Naive thymus-derived CD4-positive, alpha-beta T cell (primary cell): ENCODE measurements at regions not wholly inside any gene's neighbourhood (a gene's known extent, or its start where the extent isn't known, plus 50 kb on each side); places are given as distances from the start of the nearest gene placed in this dataset.

Experiments
- ATAC-seq: fragments of 150-1000 bp; cut with Tn5 transposase; 2 replicates; pipeline ENCODE4 v1.10.0; 2021; ENCODE audit warnings: mild to moderate bottlenecking, moderate library complexity
- CTCF ChIA-PET: fragments of 350-600 bp; sonication (Branson Sonifier 250); formaldehyde crosslinking; loops from one replicate; lab custom pipeline; 2021; ENCODE audit warnings: antibody characterized with exemption; lab: Charles Lee
- POLR2A ChIA-PET: fragments of 350-600 bp; sonication (Branson Sonifier 250); formaldehyde crosslinking; loops from one replicate; lab custom pipeline; 2021; ENCODE audit warnings: antibody characterized with exemption, inconsistent platforms; lab: Charles Lee
- DNase-seq, 9 donors: peaks; one replicate each; pipeline versions ENCODE4 v3.0.0 to v3.0.0-alpha.2; 2020 to 2022; ENCODE audit warnings: mixed read lengths in 1 of 9
- H3K27ac ChIP-seq: one replicate; pipeline ENCODE4 v1.7.0; 2013; ENCODE audit warnings: mild to moderate bottlenecking, low read depth, low read length, moderate library complexity
- H3K27me3 ChIP-seq, 2 donors: one replicate each; pipeline ENCODE4 v1.7.0; 2013; ENCODE audit warnings: low read length in 2 of 2, mild to moderate bottlenecking in 2 of 2, moderate library complexity in 2 of 2; ENCODE audit not compliant: control insufficient read depth in 2 of 2, insufficient read depth in 2 of 2
- H3K36me3 ChIP-seq, 3 experiments: 1 replicate in 2 of 3; 2 replicates in 1 of 3; pipeline ENCODE4 v1.7.0; 2013; ENCODE audit warnings: low read length in 3 of 3, mild to moderate bottlenecking in 3 of 3, moderate library complexity in 1 of 3; ENCODE audit not compliant: insufficient read depth in 3 of 3, control insufficient read depth in 2 of 3
- H3K4me1 ChIP-seq, 2 donors: one replicate each; pipeline ENCODE4 v1.7.0; 2013; ENCODE audit warnings: low read length in 2 of 2, mild to moderate bottlenecking in 2 of 2, moderate library complexity in 1 of 2; ENCODE audit not compliant: control insufficient read depth in 2 of 2, insufficient read depth in 2 of 2
- H3K4me3 ChIP-seq: 2 replicates; pipeline ENCODE4 v1.7.0; 2013; ENCODE audit warnings: mild to moderate bottlenecking, low read length
- H3K9me3 ChIP-seq, 3 experiments: 1 replicate in 2 of 3; 2 replicates in 1 of 3; pipeline ENCODE4 v1.7.0; 2013; ENCODE audit warnings: low read length in 3 of 3; ENCODE audit not compliant: control insufficient read depth in 2 of 3
- H3K27ac Mint-ChIP-seq, 9 donors: one replicate each; pipeline ENCODE4 v1.8.0; 2020 to 2022; ENCODE audit warnings: mixed read lengths in 9 of 9, mild to moderate bottlenecking in 8 of 9, moderate library complexity in 5 of 9, inconsistent platforms in 2 of 9
- H3K27me3 Mint-ChIP-seq, 5 donors: one replicate each; pipeline ENCODE4 v1.8.0; 2021 to 2022; ENCODE audit warnings: mixed read lengths in 5 of 5, mild to moderate bottlenecking in 1 of 5
- H3K36me3 Mint-ChIP-seq, 5 donors: one replicate each; pipeline ENCODE4 v1.8.0; 2020 to 2022; ENCODE audit warnings: mixed read lengths in 5 of 5, mild to moderate bottlenecking in 3 of 5, inconsistent platforms in 1 of 5
- H3K4me1 Mint-ChIP-seq, 7 donors: one replicate each; pipeline ENCODE4 v1.8.0; 2020 to 2022; ENCODE audit warnings: mixed read lengths in 7 of 7, mild to moderate bottlenecking in 3 of 7, inconsistent platforms in 1 of 7
- H3K4me3 Mint-ChIP-seq, 10 donors: one replicate each; pipeline ENCODE4 v1.8.0; 2020 to 2022; ENCODE audit warnings: mild to moderate bottlenecking in 10 of 10, mixed read lengths in 10 of 10, moderate library complexity in 6 of 10, inconsistent platforms in 2 of 10
- H3K9me3 Mint-ChIP-seq, 11 donors: one replicate each; pipeline ENCODE4 v1.8.0; 2020 to 2022; ENCODE audit warnings: mixed read lengths in 11 of 11, mild to moderate bottlenecking in 4 of 11, inconsistent platforms in 1 of 11, moderate library complexity in 1 of 11
- intact Hi-C, 2 donors: fragments of 100-400 bp; cut with micrococcal nuclease; formaldehyde crosslinking; loops; one replicate each; pipeline ENCODE4 v1.15.1; 2023

- H3K4me3 ChIP-seq = no peak overlapping the region
- Mint-ChIP-seq H3K36me3 (no peaks in the 10 kb centered on the region), H3K9me3 (peaks cover 0 to 12% (median 3%) of the 10 kb centered on the region in 11 donors), H3K4me3 (no peak overlapping the region), H3K27ac (no peak overlapping the region), H3K4me1 (no peaks in the 10 kb centered on the region), H3K27me3 (peaks cover 0 to 5% (median 0%) of the 10 kb centered on the region in 5 donors)
- H3K27ac ChIP-seq = no peak overlapping the region
- ChIA-PET POLR2A (no interaction called here), CTCF (no interaction called here)
- H3K36me3 ChIP-seq = no peaks in the 10 kb centered on the region
- DNase-seq (no peak), ATAC-seq (no peak)
- H3K4me1 ChIP-seq = no peaks in the 10 kb centered on the region
- H3K9me3 ChIP-seq = no peaks in the 10 kb centered on the region
- no peaks in the 10 kb centered on the region for H3K27me3 ChIP-seq
- intact Hi-C loops = no loop called here
Observed at GRCh38 chr2:107215401-107216350, 329.7 kb upstream of the ST6GAL2 start.

GRCh38 chr2:107218208-107218607 is 332.2 kb upstream of the ST6GAL2 start:
- intact Hi-C loops = no loop called here
- Histone ChIP-seq H3K9me3 (no peaks in the 10 kb centered on the region), H3K27ac (no peak overlapping the region), H3K27me3 (no peaks in the 10 kb centered on the region), H3K36me3 (no peaks in the 10 kb centered on the region), H3K4me3 (no peak overlapping the region), H3K4me1 (no peaks in the 10 kb centered on the region)
- Mint-ChIP-seq H3K36me3 (no peaks in the 10 kb centered on the region), H3K27me3 (no peaks in the 10 kb centered on the region), H3K27ac (no peak overlapping the region), H3K4me3 (no peak overlapping the region), H3K4me1 (peaks cover 0 to 2% (median 0%) of the 10 kb centered on the region in 7 donors), H3K9me3 (peaks cover 0 to 6% (median 0%) of the 10 kb centered on the region in 11 donors)
- DNase-seq (no peak), ATAC-seq (no peak)
- CTCF ChIA-PET = no interaction called here
- POLR2A ChIA-PET = no interaction called here

DNA sequence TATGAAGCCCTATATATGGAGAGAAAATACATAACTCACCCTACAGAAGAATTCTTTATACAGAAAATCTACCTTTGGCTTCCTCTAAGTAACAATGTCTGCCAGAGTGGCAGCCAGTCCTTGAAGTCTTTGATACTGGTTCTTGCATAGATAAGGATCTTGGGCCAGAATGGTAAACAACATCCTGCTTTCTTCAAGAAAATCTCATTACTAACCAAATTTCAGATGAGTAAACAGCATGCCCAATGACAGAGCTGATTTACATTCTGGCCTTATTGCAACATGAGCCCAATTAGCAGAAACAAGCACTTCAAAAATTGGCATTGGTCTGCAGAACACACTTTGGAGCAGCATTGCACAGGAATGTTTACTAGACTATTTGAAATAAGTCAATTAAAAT is 336.5 kb upstream of the ST6GAL2 start:
- POLR2A ChIA-PET = no interaction called here
- H3K36me3 ChIP-seq = no peaks in the 10 kb centered on the region
- H3K9me3 ChIP-seq = no peaks in the 10 kb centered on the region
- no peaks in the 10 kb centered on the region for H3K4me1 ChIP-seq
- intact Hi-C loops = no loop called here
- Mint-ChIP-seq H3K9me3 (peaks cover 0 to 6% (median 0%) of the 10 kb centered on the region in 11 donors), H3K27ac (no peak overlapping the region), H3K4me3 (no peak overlapping the region), H3K4me1 (peaks cover 0 to 2% (median 0%) of the 10 kb centered on the region in 7 donors), H3K27me3 (no peaks in the 10 kb centered on the region), H3K36me3 (no peaks in the 10 kb centered on the region)
- ATAC-seq (no peak), DNase-seq (no peak)
- no peak overlapping the region for H3K27ac ChIP-seq
- no peak overlapping the region for H3K4me3 ChIP-seq
- CTCF ChIA-PET = interaction anchor here (0.6 kb wide), 1 partner anchor 1676 kb away, joined by 3 read pairs; no protein-coding TSS in a partner anchor
- H3K27me3 ChIP-seq = no peaks in the 10 kb centered on the region

- Mint-ChIP-seq H3K27ac (no peak overlapping the region), H3K36me3 (no peaks in the 10 kb centered on the region), H3K4me1 (no peaks in the 10 kb centered on the region), H3K9me3 (peaks cover 0 to 37% (median 9%) of the 10 kb centered on the region in 11 donors), H3K27me3 (peaks cover 0 to 4% (median 0%) of the 10 kb centered on the region in 5 donors), H3K4me3 (no peak overlapping the region)
- intact Hi-C loops = no loop called here
- ChIA-PET POLR2A (no interaction called here), CTCF (no interaction called here)
- DNase-seq (no peak), ATAC-seq (no peak)
- no peak overlapping the region for H3K4me3 ChIP-seq
- no peaks in the 10 kb centered on the region for H3K27me3 ChIP-seq
- no peaks in the 10 kb centered on the region for H3K9me3 ChIP-seq
- H3K4me1 ChIP-seq = no peaks in the 10 kb centered on the region
- no peak overlapping the region for H3K27ac ChIP-seq
- H3K36me3 ChIP-seq = no peaks in the 10 kb centered on the region
Observed at GRCh38 chr2:107235491-107236254, 349.7 kb upstream of the ST6GAL2 start.

GRCh38 chr2:107242811-107243210 is 356.8 kb upstream of the ST6GAL2 start:
- Mint-ChIP-seq H3K27ac (no peak overlapping the region), H3K27me3 (peaks cover 0 to 6% (median 0%) of the 10 kb centered on the region in 5 donors), H3K9me3 (peaks cover 0 to 13% (median 0%) of the 10 kb centered on the region in 11 donors), H3K36me3 (no peaks in the 10 kb centered on the region), H3K4me3 (no peak overlapping the region), H3K4me1 (no peaks in the 10 kb centered on the region)
- Histone ChIP-seq H3K9me3 (no peaks in the 10 kb centered on the region), H3K36me3 (no peaks in the 10 kb centered on the region), H3K4me1 (no peaks in the 10 kb centered on the region), H3K27ac (no peak overlapping the region), H3K27me3 (no peaks in the 10 kb centered on the region), H3K4me3 (no peak overlapping the region)
- CTCF ChIA-PET = no interaction called here
- no peak for DNase-seq
- intact Hi-C loops = no loop called here
- ATAC-seq = no peak
- POLR2A ChIA-PET = no interaction called here

GRCh38 chr2:107248932-107249331 is 363.0 kb upstream of the ST6GAL2 start:
- Mint-ChIP-seq H3K4me3 (no peak overlapping the region), H3K27me3 (peaks cover 0 to 6% (median 0%) of the 10 kb centered on the region in 5 donors), H3K9me3 (peaks cover 0 to 8% (median 0%) of the 10 kb centered on the region in 11 donors), H3K36me3 (no peaks in the 10 kb centered on the region), H3K4me1 (no peaks in the 10 kb centered on the region), H3K27ac (no peak overlapping the region)
- Histone ChIP-seq H3K36me3 (no peaks in the 10 kb centered on the region), H3K4me3 (no peak overlapping the region), H3K27ac (no peak overlapping the region), H3K4me1 (no peaks in the 10 kb centered on the region), H3K9me3 (no peaks in the 10 kb centered on the region), H3K27me3 (no peaks in the 10 kb centered on the region)
- ChIA-PET CTCF (no interaction called here), POLR2A (no interaction called here)
- intact Hi-C loops = no loop called here
- no peak for DNase-seq
- peak; percentile 16 for ATAC-seq
